GM12878 (cell line): ENCODE measurements at regions not wholly inside any gene's neighbourhood (a gene's known extent, or its start where the extent isn't known, plus 50 kb on each side); places are given as distances from the start of the nearest gene placed in this dataset.

Experiments
- ATAC-seq: fragments of 200-7000 bp; cut with Tn5 transposase; 3 replicates; pipeline ENCODE4 v1.9.1; 2020; ENCODE audit warnings: mild to moderate bottlenecking, moderate library complexity
- BruUV-seq: library from RNA; stranded (reverse); fragments of 400-500 nt; replicated peaks from 2 replicates; lab custom pipeline; 2021; lab: Mats Ljungman, UMichigan
- CTCF ChIA-PET: fragments of 300-600 bp; sonication (Branson Sonifier 250); formaldehyde crosslinking; extraction: SDS; loops from one replicate; lab custom pipeline; 2021; ENCODE audit warnings: inconsistent platforms; lab: Yijun Ruan, JAX
- POLR2A ChIA-PET: fragments of 350-600 bp; formaldehyde crosslinking; extraction: SDS; loops from one replicate; lab custom pipeline; 2021; ENCODE audit warnings: inconsistent platforms; lab: Charles Lee
- RAD21 ChIA-PET: fragments of 300-600 bp; sonication (Branson Sonifier 250); formaldehyde crosslinking; loops from one replicate; lab custom pipeline; 2023; ENCODE audit warnings: antibody characterized with exemption; ENCODE audit not compliant: unreplicated experiment; lab: Charles Lee
- SMC1A ChIA-PET: fragments of 300-600 bp; sonication (Branson Sonifier 250); formaldehyde crosslinking; loops from one replicate; lab custom pipeline; 2023; ENCODE audit not compliant: unreplicated experiment, uncharacterized antibody; lab: Charles Lee
- DNase-seq: peaks from one replicate; pipeline ENCODE4 v3.0.0-alpha.2; 2011; ENCODE audit warnings: low read depth, low spot score
- FAIRE-seq: peaks from 3 replicates; lab custom pipeline; 2011; peaks lifted over from hg19 to GRCh38; lab: Jason Lieb, UNC
- H2AFZ ChIP-seq: 2 replicates; pipeline ENCODE4 v1.6.0; 2011; ENCODE audit warnings: low read depth, low read length, control low read depth; ENCODE audit not compliant: control insufficient read depth
- H3K27ac ChIP-seq: 2 replicates; pipeline ENCODE4 v1.5.1; 2011; ENCODE audit warnings: control low read depth; ENCODE audit not compliant: control insufficient read depth, insufficient read depth
- H3K27me3 ChIP-seq, 2 experiments: replicated peaks in 1 of 2; 2 replicates each; pipeline versions ENCODE4 v1.6.0 to v1.6.1; 2011; ENCODE audit warnings: low read length in 1 of 2; ENCODE audit not compliant: control insufficient read depth in 2 of 2, insufficient read depth in 2 of 2
- H3K36me3 ChIP-seq, 2 experiments: 2 replicates each; pipeline ENCODE4 v1.5.1; 2011; ENCODE audit warnings: low read length in 1 of 2; ENCODE audit not compliant: control insufficient read depth in 2 of 2, insufficient read depth in 2 of 2
- H3K4me1 ChIP-seq: 2 replicates; pipeline ENCODE4 v1.6.1; 2011; ENCODE audit warnings: mild to moderate bottlenecking, low read length, moderate library complexity, mixed read lengths; ENCODE audit not compliant: control insufficient read depth, insufficient read depth
- H3K4me2 ChIP-seq: 2 replicates; pipeline ENCODE4 v1.6.0; 2011; ENCODE audit warnings: control low read depth; ENCODE audit not compliant: control insufficient read depth, insufficient read depth
- H3K4me3 ChIP-seq: fragments of 200-600 bp; sonication (generic); 2 replicates; pipeline ENCODE4 v1.5.1; 2016
- H3K79me2 ChIP-seq: 2 replicates; pipeline ENCODE4 v1.6.0; 2011; ENCODE audit warnings: low read length; ENCODE audit not compliant: control insufficient read depth, insufficient read depth
- H3K9ac ChIP-seq: 2 replicates; pipeline ENCODE4 v1.8.0; 2011; ENCODE audit warnings: low read length, control low read depth, mixed read lengths; ENCODE audit not compliant: control insufficient read depth, insufficient read depth
- H3K9me3 ChIP-seq: replicated peaks from 3 replicates; pipeline ENCODE4 v1.5.1; 2011; ENCODE audit warnings: mild to moderate bottlenecking, low read length; ENCODE audit not compliant: control insufficient read depth, insufficient read depth
- H4K20me1 ChIP-seq: 2 replicates; pipeline ENCODE4 v1.6.0; 2011; ENCODE audit not compliant: control insufficient read depth, insufficient read depth
- CHD2 ChIP-seq: IDR thresholded peaks from 2 replicates; pipeline ENCODE4 v1.6.1; 2011; ENCODE audit warnings: low read depth, low read length, improper control_type of control experiment, borderline replicate concordance
- PML ChIP-seq: IDR thresholded peaks from 2 replicates; pipeline ENCODE4 v1.6.1; 2012; ENCODE audit warnings: low read length, inconsistent platforms
- RUNX3 ChIP-seq: IDR thresholded peaks from 2 replicates; pipeline ENCODE4 v1.6.1; 2012; ENCODE audit warnings: low read length, inconsistent platforms
- STAT1 ChIP-seq: fragments of 450-650 bp; conservative IDR thresholded peaks from 2 replicates; pipeline ENCODE4 v1.6.1; 2014; ENCODE audit warnings: antibody characterized with exemption, mild to moderate bottlenecking
- ZNF207 ChIP-seq: fragments of 450-650 bp; IDR thresholded peaks from 2 replicates; pipeline ENCODE4 v1.6.1; 2014; ENCODE audit warnings: antibody characterized with exemption, mild to moderate bottlenecking, borderline replicate concordance
- WGBS: methylation state at CpG from one replicate; pipeline ENCODE4 v1.1.6; 2016; ENCODE audit warnings: low lambda C conversion rate; ENCODE audit not compliant: insufficient replicate concordance, insufficient coverage; ENCODE audit errors: missing lambda C conversion rate; 5-methylcytosine and 5-hydroxymethylcytosine counted together
- in situ Hi-C: fragments of 300-500 bp; cut with MboI; formaldehyde crosslinking; loops from 9 replicates; pipeline ENCODE4 v1.14.3; 2018; ENCODE audit warnings: mixed read lengths
- intact Hi-C: fragments of 100-400 bp; cut with micrococcal nuclease; formaldehyde crosslinking; loops from one replicate; pipeline ENCODE4 v1.14.2; 2022; ENCODE audit not compliant: unreplicated experiment
- TF ChIP-seq, protein P1 (sequence below): fragments of 450-650 bp; formaldehyde crosslinking; IDR thresholded peaks from 2 replicates; pipeline ENCODE4 v1.5.0; 2022; ENCODE audit warnings: mild to moderate bottlenecking, missing genetic modification characterization
- TF ChIP-seq, protein P2 (sequence below): IDR thresholded peaks from 2 replicates; pipeline ENCODE4 v1.6.1; 2011; ENCODE audit warnings: low read depth, low read length, improper control_type of control experiment, borderline replicate concordance
- TF ChIP-seq, protein P3 (sequence below): fragments of 450-650 bp; IDR thresholded peaks from 2 replicates; pipeline ENCODE4 v1.6.1; 2017; ENCODE audit warnings: mild to moderate bottlenecking
- TF ChIP-seq, protein P4 (sequence below): IDR thresholded peaks from 2 replicates; pipeline ENCODE4 v1.6.1; 2012; ENCODE audit warnings: low read length, inconsistent platforms

DNA sequence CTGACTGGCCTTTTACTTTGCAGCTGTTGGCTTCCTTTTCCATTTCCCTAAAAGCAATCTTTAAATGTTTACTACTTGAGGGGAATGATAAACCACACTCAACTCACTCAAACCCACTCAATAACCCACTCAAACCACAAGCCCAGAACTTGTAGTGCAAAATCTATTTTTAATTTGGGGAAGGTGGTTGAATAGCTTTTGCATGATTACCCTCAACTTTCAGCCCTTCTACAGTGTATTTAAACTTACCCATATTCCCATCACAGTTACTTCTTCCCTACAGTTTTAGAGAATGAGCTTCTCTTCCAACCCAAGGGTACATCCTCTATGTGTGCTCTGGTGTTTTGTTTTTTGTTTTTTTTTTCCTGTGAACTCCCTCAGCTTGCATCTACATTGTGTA, 636.1 kb downstream of the TDRD15 start:
- in situ Hi-C loops (no loop called here), intact Hi-C loops (no loop called here)
- no peaks in the 10 kb centered on the region for H3K4me1 ChIP-seq
- BruUV-seq = no TSS peak
- no peak overlapping the region for H3K27ac ChIP-seq
- ChIA-PET RAD21 (no interaction called here), POLR2A (no interaction called here), CTCF (no interaction called here), SMC1A (no interaction called here)
- no peaks in the 10 kb centered on the region for H3K79me2 ChIP-seq
- H3K4me2 ChIP-seq = no peak overlapping the region
- H3K9me3 ChIP-seq = no peaks in the 10 kb centered on the region
- no peak overlapping the region for H3K4me3 ChIP-seq
- no peaks in the 10 kb centered on the region for H3K27me3 ChIP-seq
- H4K20me1 ChIP-seq = no peaks in the 10 kb centered on the region
- FAIRE-seq = no peak
- ATAC-seq = no peak
- no peak overlapping the region for H3K9ac ChIP-seq
- no peak for TF ChIP-seq PML
- peak; percentile 28; the same call in 1 of the 2 replicates for TF ChIP-seq RUNX3
- DNase-seq = no peak
- H3K36me3 ChIP-seq = no peaks in the 10 kb centered on the region
- H2AFZ ChIP-seq = no peak overlapping the region

DNA sequence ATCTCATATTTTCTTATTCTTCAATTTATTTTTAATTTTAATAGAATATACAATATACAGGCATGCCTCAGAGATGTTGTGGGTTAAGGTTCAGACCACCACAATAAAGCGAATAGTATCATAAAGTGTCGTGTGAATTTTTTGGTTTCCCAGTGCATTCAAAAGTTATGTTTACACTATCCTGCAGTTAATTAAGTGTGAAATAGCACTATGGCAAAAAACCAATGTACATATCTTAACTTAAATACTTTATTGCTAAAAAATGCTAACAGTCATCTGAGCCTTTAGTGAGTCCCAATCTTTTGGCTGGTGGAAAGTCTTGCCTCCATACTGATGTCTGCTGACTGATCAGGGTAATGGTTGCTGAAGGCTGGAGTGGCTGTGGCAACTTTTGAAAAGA, 637.6 kb downstream of the TDRD15 start:
- WGBS = 88% methylated on average over 2 of the region's 2 CpGs
- H3K4me2 ChIP-seq = no peak overlapping the region
- ChIA-PET SMC1A (no interaction called here), RAD21 (no interaction called here), POLR2A (no interaction called here), CTCF (no interaction called here)
- no TSS peak for BruUV-seq
- H2AFZ ChIP-seq = no peak overlapping the region
- H4K20me1 ChIP-seq = no peaks in the 10 kb centered on the region
- no peak overlapping the region for H3K4me3 ChIP-seq
- DNase-seq (no peak), FAIRE-seq (no peak), ATAC-seq (no peak)
- no peak overlapping the region for H3K9ac ChIP-seq
- no peaks in the 10 kb centered on the region for H3K36me3 ChIP-seq
- H3K27ac ChIP-seq = no peak overlapping the region
- H3K4me1 ChIP-seq = no peaks in the 10 kb centered on the region
- intact Hi-C loops = no loop called here
- H3K9me3 ChIP-seq = no peaks in the 10 kb centered on the region
- in situ Hi-C loops = no loop called here
- TF ChIP-seq, protein P1, sequence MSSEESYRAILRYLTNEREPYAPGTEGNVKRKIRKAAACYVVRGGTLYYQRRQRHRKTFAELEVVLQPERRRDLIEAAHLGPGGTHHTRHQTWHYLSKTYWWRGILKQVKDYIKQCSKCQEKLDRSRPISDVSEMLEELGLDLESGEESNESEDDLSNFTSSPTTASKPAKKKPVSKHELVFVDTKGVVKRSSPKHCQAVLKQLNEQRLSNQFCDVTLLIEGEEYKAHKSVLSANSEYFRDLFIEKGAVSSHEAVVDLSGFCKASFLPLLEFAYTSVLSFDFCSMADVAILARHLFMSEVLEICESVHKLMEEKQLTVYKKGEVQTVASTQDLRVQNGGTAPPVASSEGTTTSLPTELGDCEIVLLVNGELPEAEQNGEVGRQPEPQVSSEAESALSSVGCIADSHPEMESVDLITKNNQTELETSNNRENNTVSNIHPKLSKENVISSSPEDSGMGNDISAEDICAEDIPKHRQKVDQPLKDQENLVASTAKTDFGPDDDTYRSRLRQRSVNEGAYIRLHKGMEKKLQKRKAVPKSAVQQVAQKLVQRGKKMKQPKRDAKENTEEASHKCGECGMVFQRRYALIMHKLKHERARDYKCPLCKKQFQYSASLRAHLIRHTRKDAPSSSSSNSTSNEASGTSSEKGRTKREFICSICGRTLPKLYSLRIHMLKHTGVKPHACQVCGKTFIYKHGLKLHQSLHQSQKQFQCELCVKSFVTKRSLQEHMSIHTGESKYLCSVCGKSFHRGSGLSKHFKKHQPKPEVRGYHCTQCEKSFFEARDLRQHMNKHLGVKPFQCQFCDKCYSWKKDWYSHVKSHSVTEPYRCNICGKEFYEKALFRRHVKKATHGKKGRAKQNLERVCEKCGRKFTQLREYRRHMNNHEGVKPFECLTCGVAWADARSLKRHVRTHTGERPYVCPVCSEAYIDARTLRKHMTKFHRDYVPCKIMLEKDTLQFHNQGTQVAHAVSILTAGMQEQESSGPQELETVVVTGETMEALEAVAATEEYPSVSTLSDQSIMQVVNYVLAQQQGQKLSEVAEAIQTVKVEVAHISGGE (CRISPR knock-in tag) = no peak
- TF ChIP-seq ZNF207 (no peak), CHD2 (no peak), STAT1 (no peak)
- TF ChIP-seq, protein P2, sequence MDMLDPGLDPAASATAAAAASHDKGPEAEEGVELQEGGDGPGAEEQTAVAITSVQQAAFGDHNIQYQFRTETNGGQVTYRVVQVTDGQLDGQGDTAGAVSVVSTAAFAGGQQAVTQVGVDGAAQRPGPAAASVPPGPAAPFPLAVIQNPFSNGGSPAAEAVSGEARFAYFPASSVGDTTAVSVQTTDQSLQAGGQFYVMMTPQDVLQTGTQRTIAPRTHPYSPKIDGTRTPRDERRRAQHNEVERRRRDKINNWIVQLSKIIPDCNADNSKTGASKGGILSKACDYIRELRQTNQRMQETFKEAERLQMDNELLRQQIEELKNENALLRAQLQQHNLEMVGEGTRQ = no peak
- TF ChIP-seq, protein P3, sequence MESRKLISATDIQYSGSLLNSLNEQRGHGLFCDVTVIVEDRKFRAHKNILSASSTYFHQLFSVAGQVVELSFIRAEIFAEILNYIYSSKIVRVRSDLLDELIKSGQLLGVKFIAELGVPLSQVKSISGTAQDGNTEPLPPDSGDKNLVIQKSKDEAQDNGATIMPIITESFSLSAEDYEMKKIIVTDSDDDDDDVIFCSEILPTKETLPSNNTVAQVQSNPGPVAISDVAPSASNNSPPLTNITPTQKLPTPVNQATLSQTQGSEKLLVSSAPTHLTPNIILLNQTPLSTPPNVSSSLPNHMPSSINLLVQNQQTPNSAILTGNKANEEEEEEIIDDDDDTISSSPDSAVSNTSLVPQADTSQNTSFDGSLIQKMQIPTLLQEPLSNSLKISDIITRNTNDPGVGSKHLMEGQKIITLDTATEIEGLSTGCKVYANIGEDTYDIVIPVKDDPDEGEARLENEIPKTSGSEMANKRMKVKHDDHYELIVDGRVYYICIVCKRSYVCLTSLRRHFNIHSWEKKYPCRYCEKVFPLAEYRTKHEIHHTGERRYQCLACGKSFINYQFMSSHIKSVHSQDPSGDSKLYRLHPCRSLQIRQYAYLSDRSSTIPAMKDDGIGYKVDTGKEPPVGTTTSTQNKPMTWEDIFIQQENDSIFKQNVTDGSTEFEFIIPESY = no peak
- TF ChIP-seq, protein P4, sequence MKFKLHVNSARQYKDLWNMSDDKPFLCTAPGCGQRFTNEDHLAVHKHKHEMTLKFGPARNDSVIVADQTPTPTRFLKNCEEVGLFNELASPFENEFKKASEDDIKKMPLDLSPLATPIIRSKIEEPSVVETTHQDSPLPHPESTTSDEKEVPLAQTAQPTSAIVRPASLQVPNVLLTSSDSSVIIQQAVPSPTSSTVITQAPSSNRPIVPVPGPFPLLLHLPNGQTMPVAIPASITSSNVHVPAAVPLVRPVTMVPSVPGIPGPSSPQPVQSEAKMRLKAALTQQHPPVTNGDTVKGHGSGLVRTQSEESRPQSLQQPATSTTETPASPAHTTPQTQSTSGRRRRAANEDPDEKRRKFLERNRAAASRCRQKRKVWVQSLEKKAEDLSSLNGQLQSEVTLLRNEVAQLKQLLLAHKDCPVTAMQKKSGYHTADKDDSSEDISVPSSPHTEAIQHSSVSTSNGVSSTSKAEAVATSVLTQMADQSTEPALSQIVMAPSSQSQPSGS = no peak
- no peaks in the 10 kb centered on the region for H3K27me3 ChIP-seq
- no peaks in the 10 kb centered on the region for H3K79me2 ChIP-seq
